ENCODE measurements at regions not wholly inside any gene's neighbourhood (a gene's known extent, or its start where the extent isn't known, plus 50 kb on each side); places are given as distances from the start of the nearest gene placed in this dataset.

GRCh38 chr15:95371664-95372063 lies 958.8 kb upstream of the NR2F2 start:
- TF ChIP-seq, protein P1, sequence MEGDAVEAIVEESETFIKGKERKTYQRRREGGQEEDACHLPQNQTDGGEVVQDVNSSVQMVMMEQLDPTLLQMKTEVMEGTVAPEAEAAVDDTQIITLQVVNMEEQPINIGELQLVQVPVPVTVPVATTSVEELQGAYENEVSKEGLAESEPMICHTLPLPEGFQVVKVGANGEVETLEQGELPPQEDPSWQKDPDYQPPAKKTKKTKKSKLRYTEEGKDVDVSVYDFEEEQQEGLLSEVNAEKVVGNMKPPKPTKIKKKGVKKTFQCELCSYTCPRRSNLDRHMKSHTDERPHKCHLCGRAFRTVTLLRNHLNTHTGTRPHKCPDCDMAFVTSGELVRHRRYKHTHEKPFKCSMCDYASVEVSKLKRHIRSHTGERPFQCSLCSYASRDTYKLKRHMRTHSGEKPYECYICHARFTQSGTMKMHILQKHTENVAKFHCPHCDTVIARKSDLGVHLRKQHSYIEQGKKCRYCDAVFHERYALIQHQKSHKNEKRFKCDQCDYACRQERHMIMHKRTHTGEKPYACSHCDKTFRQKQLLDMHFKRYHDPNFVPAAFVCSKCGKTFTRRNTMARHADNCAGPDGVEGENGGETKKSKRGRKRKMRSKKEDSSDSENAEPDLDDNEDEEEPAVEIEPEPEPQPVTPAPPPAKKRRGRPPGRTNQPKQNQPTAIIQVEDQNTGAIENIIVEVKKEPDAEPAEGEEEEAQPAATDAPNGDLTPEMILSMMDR (IDR thresholded peaks at IDR 0.05) = no peak
- TF ChIP-seq POLR2A (IDR thresholded peaks at IDR 0.05) = no peak

Measured in body of pancreas (tissue), 4 donors.